ENCODE measurements at regions not wholly inside any gene's neighbourhood (a gene's known extent, or its start where the extent isn't known, plus 50 kb on each side); places are given as distances from the start of the nearest gene placed in this dataset.

GRCh38 chr2:8193146-8193545 lies 488.7 kb upstream of the ID2 start:
- TF ChIP-seq POLR2AphosphoS5 (IDR thresholded peaks at IDR 0.05; ENCODE audit: low read depth, low read length) (no peak), TAF1 (IDR thresholded peaks at IDR 0.05; ENCODE audit: borderline replicate concordance, insufficient read depth, low read length) (no peak)
